NCI-H2107 (cell line): ENCODE measurements at regions not wholly inside any gene's neighbourhood (a gene's known extent, or its start where the extent isn't known, plus 50 kb on each side); places are given as distances from the start of the nearest gene placed in this dataset.

Experiments
- DNase-seq: peaks from one replicate; lab custom pipeline; 2025; lab: John Stamatoyannopoulos, UW

DNA sequence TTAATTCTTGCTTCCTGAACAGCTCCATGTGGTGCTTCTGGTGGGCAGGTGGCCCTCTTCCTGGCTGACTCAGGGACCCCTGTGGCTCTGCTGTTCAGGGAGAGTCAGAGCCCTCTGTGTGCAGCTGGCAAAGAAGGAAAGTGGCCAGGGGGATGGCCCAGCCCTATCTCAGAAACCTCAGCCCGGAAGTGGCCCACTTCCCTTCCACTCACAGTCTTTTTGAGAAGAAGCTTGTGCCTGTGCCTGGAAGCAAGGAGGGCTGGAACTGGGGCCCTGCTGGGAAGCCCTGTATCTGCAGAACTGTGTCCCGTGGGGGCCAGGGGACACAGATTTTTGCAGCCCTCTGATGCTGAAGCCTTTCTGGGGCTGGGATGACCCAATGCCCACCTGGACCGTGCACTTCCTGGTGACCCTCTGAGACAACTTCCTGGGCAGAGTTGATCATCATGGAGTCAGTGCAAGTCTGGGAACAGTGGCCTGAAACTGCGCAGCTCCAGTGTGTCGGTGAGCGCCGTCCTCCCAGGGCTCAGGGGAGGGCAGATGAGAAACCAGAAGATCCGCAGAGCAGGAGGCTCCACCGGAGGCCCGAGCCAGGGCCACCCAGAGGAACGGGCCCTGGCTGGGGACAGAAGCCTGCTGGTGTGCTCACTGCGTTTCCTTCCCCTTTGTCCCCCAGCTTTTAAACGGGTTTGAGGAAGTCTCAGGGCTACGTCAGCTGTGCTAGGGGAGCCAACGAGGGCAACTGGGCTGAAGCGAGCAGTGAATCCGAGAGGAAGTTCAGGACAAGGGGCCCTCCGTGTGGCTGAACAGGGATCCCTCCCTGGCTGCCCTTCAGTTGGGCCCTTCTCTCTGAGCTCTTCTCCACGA is 217.4 kb upstream of the RTL1 start:
- DNase-seq, result peak; percentile 28

GRCh38 chr14:101121508-101122139 is 218.1 kb upstream of the RTL1 start:
- DNase-seq, result no peak

DNA sequence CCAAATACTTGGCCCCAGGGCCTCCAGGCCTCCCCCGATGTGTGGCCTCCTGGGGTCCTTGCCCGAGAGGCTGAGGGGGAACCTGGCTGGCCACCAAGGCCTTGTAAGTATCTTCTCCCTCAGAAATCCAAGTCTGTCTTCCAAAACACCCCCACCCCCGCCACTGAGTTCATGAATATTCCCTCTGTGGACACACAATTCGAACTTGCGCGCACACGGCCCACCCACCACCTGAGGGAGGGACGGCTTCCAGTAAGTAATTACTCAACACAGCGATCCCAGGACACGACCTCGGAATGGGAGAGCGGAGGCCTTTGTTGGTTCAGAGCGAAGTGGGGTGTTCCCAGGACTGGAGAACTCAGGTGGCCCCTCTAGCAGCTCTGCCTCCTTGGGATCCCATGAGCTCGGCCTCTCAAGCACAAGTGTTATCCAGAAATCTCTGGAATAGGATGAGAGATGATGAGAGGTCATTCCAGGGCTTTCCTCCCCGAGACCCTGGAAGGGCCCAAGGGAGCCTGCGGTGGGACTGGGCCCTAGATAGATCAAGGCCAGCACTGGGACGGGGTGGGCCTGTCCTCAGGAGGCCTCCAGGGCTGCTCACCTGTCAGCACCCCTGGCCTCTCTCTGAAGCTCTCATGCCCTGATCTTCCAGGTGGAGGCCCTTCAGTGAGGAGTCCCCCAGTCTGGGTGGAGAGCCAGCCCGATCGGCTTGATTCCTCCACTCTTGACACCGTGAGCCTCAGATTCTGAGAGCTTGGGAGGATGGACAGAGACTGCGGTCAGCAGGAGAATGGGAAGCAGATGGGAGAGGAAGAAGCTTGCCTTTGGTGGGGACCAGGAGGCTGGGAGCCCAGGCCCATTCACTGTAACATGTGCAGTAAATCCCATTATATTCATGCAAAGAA is 219.0 kb upstream of the RTL1 start:
- no peak for DNase-seq

- DNase-seq, result no peak
Observed at GRCh38 chr14:101123618-101124510, 220.3 kb upstream of the RTL1 start.

DNA sequence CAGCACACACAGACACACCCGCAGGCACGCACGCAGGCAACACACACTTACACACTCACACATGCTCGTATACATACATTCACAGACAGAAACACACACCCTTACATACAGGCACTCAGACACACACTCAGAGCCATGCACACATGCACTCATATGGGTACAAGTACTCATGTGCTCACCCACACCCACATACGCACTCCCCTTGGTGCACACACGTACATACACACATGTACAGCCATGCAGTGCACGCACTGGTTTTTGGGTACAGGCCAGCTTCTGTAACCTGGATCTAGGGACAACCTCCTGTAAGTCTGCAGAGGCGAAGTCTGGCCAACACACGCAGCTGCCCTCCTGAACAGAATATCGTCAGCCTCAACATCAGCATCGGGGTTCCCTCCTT is 221.3 kb upstream of the RTL1 start:
- no peak for DNase-seq

DNA sequence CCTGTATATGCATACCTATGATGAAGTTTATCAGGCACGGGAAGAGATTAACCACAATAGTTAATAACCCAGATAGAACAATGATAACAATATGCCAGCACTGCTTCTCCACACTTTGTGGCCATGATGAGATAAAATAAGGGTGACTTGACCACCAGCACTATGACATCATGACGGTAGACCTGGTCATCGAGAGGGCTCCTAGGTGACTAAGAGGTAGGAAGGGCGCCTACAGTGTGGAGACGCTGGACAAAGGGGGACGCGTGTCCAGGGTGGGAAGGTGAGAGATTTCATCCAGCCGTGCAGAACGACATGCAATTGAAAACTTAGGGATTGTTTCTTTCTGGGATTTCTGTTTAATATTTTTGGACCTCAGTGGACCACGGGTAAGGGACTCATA is 221.8 kb upstream of the RTL1 start:
- no peak for DNase-seq

DNA sequence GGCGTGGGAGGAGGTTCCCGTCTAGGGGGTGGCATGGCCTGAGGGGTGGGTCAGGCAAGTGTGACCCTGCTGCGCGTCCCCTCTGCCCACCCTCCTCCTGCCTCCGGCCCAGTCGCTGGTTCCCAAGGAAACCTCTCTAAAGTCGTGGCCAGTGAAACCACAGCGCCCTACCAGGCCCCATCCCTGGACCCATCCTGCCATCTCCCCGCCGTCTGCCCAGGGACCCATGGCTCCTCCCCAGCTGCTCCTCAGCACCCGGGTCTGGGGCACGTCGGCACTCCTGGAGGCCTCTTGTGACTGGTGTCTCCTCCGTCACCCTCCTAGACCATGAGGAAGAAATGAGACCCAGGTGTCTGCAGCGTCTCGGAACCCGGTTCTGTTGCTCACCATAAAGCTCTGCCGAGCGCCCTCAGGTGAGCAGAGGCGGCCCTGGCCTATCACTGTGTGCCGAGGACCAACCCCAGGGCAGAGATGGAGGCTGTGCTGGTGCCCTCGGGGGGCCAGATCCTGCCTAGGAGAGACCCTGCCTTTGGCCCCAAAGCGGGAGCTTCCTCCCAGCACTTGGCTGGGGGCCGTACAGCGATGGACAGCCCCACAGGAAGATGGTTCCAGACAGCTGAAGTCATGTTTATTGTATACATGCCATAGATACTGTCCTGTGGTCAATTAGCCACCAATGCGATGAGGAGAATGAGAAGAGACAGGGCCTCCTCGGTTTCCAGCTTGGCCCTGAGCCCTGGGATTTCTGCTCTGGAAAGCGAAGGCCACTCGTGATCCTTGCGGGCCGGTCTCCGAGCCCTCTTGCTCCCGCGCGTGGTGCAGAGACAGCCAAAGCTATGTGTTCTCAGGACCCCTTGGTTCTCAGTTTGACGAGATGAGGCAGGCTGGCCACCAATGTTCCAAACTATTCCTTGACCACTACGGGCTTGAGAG is 222.5 kb upstream of the RTL1 start:
- DNase-seq, result no peak

DNA sequence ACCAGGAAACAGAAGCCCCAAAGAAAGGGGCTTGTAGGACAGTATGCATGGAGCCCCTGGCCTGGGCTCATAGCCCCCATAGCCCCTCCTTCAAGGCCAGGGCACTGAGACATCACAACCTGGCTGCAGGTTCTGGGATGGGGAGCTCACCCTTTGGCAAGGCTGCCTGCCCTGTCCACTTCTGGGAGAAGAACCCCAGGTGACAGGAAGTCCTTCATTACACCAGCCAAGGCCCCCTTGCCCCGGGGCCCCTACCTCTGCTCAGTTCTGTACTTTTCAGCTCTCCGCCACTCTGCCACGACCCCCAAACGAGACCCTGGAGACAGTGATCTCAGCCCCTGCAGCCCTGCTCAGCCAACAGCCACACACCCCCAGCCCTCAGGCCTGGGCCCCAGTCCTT is 223.2 kb upstream of the RTL1 start:
- no peak for DNase-seq

DNA sequence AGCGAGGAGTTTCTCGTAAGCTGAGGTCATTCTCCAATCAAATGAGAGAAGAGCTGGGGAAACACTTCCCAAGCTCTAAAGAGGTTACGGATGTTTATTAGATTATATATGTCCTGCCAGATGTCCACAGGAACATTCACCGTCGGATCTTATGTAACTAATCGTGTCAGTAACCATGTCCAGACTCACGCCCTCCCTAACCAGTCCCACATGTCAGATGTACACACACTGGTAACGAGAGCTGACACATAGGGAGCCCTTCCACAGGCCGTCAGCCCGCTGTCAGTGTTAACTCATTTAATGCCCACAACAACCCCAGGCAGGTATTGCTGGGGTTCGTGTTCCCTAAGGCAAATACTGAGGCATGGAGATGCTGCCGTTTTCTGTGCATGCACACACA is 223.7 kb upstream of the RTL1 start:
- no peak for DNase-seq

GRCh38 chr14:101128478-101129321 is 225.2 kb upstream of the RTL1 start:
- no peak for DNase-seq

DNA sequence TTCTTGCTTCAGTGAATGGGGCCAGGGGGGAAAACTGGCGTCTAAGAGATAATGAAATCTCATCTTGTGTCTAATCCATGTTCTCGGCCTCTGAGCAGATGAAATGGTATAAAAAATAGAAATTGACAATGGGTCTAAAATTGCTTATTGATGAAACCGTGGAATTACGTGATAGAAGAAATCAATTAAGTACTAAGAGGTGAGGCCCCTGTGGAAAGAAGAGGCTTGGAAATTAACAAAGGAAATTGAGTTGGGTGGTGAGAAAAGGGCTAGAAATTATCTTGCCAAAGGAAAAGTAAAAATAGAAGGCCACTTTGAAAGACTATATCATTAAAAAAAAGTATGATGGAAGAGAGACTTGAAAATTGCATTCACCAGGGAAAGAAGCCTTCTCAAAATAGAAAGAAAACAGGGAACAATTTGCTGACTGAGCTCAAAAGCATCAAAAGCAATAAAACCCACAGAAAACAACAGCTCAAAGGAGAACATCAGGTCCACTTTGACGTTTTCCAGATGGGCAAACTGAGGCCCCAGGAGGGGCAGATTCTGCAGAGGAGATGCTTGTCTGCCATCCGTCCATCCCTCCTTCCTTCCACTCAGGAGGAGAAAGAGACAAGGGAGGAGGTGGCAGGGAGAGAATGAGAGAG is 226.1 kb upstream of the RTL1 start:
- DNase-seq, result no peak

GRCh38 chr14:101130861-101131260 is 227.3 kb upstream of the RTL1 start:
- DNase-seq, result no peak

DNA sequence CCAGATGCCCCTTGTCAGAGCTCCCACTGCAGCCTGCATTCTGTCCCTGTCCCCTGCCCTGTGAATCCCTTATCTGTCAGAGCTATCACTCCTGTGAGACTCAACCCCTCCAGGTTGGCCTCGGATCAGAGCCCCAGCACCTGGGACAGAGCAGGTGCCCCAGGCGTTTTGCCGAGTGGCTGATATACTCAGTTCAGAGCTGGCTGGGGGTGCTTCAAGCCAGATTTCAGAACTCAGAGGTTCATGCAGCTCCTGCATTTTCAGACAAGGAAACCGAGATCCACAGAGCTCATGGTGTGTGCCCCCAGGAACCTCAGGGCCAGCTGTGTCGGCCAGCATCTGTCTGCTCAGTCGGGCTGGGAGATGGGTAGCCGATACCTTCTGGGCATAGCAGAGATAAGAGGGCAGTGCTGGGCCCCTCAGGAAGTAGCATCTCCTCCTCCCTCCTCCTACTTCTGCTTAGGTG is 228.0 kb upstream of the RTL1 start:
- no peak for DNase-seq

DNA sequence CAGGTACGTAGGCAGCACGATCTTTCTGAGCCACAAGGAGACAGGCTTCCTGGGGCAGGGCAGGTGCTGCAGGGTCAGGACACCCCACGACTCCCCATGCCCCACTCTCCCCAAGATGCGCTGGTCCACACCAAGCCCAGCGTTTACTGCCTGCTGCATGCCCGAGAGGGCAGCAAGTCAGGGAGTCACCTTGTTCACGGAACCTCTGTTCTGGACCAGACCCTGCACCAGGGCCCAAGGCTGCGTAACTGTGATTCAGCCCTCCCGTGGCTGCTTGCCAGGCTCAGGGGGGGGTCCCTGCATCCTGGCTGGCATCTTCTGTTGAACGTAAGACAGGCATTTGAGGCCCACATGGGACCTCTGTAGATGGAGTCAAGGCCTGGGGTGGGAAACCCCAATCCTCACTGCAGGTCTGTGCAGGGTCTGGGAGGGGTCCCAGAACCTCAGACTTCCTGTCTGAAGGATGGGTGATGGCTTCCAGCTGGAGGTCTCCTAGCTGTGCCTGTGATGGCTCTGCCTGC is 228.6 kb upstream of the RTL1 start:
- no peak for DNase-seq

DNA sequence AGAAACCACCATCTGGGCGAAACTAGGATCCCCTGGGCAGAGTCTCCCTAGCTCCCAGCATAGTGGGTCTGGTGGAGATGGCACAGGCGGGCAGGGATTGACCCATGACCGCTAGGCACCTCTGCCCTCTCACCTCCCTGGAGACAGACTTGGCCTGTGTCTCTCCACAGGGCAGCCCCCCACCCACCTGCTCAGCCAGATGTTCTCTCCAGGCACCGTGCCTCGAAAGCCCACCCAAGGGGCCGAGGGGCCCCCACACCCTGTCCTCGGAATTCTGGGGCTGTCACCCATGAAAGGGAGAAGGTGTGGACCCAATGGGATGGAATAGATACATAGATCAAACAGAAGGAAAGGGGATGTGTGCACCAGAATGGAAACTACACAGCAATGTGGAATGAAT is 229.1 kb upstream of the RTL1 start:
- no peak for DNase-seq

- no peak for DNase-seq
Observed at GRCh38 chr14:101133068-101133467, 229.5 kb upstream of the RTL1 start.

DNA sequence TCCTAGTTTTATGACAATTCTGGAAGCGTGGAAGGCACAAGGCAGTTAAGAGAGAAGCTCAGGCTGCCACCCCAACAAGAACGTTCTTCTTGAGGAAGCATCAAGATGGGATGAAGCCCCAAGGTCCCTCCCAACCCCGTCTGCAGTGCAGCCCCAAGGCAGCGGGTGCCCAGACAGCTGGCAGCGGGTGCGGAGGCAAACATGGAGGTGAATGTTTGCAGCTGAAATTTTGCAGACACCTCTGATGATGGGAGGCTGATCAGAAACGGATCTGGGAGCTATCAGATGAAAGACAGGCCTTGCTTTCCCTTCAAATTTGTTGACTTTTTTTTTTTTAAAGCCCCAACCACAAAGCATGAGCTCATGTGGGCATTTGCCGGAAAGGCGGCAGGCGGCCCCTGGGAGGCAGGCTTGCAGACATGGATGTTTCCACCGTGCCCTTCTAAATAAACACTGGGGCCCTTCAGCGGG is 230.7 kb upstream of the RTL1 start:
- no peak for DNase-seq

- DNase-seq, result no peak
Observed at GRCh38 chr14:101134851-101135433, 231.4 kb upstream of the RTL1 start.
